PC-9 (cell line): ENCODE measurements at regions not wholly inside any gene's neighbourhood (a gene's known extent, or its start where the extent isn't known, plus 50 kb on each side); places are given as distances from the start of the nearest gene placed in this dataset.

Experiments
- CTCF ChIP-seq: fragments of 200-600 bp; sonication (generic); conservative IDR thresholded peaks from 2 replicates; pipeline ENCODE4 v1.6.1; 2017; ENCODE audit warnings: mixed run types, antibody characterized with exemption, mild to moderate bottlenecking, moderate library complexity
- EZH2 ChIP-seq: fragments of 200-600 bp; sonication (generic); IDR thresholded peaks from 2 replicates; pipeline ENCODE4 v1.8.0; 2017; ENCODE audit warnings: antibody characterized with exemption, low read depth

- TF ChIP-seq EZH2 (no peak), CTCF (no peak)
These were observed 85.7 kb upstream of the WASF3 start for GRCh38 chr13:26471807-26472206.
